ENCODE measurements at regions not wholly inside any gene's neighbourhood (a gene's known extent, or its start where the extent isn't known, plus 50 kb on each side); places are given as distances from the start of the nearest gene placed in this dataset.

- TF ChIP-seq EZH2 (IDR thresholded peaks at IDR 0.05; ENCODE audit: low read length, missing control alignments) (no peak), CTCF (conservative IDR thresholded peaks at IDR 0.05 in 1 of 2, IDR thresholded peaks at IDR 0.05 in 1 of 2; ENCODE audit: low read depth in 1 of 2, low read length in 2 of 2) (no peak)
Observed at GRCh38 chr2:147083664-147084063, 761.2 kb upstream of the ACVR2A start.

All from fibroblast of lung (primary cell).